ENCODE measurements at regions not wholly inside any gene's neighbourhood (a gene's known extent, or its start where the extent isn't known, plus 50 kb on each side); places are given as distances from the start of the nearest gene placed in this dataset.

GRCh38 chr12:107509421-107509820 lies 176.2 kb upstream of the PWP1 start:
- H3K36me3 ChIP-seq (replicated peaks; ENCODE audit: insufficient read depth, low read depth) = no peaks in the 10 kb centered on the region
- H3K9me3 ChIP-seq (ENCODE audit: low read depth) = no peaks in the 10 kb centered on the region
- H3K4me3 ChIP-seq = no peak overlapping the region
- H3K79me2 ChIP-seq = no peaks in the 10 kb centered on the region
- no peak overlapping the region for H2AFZ ChIP-seq
- H4K20me1 ChIP-seq (ENCODE audit: insufficient read depth, poor library complexity, severe bottlenecking) = no peaks in the 10 kb centered on the region
- no peak overlapping the region for H3K27ac ChIP-seq
- no peaks in the 10 kb centered on the region for H3K9me2 ChIP-seq (replicated peaks; ENCODE audit: insufficient read depth)
- H3K4me2 ChIP-seq = no peak overlapping the region
- WGBS (ENCODE audit: low lambda C conversion rate, missing lambda C conversion rate) = 67% methylated on average over 4 of the region's 4 CpGs
- H3K4me1 ChIP-seq (ENCODE audit: insufficient read depth) = no peaks in the 10 kb centered on the region
- TF ChIP-seq CTCF (IDR thresholded peaks at IDR 0.05; ENCODE audit: poor library complexity) (no peak), EZH2 (IDR thresholded peaks at IDR 0.05; ENCODE audit: borderline replicate concordance) (no peak), EZH2phosphoT487 (IDR thresholded peaks at IDR 0.05; ENCODE audit: low read depth, severe bottlenecking, unreplicated experiment) (no peak)
- no peak for DNase-seq (ENCODE audit: low spot score)
- no peaks in the 10 kb centered on the region for H3K27me3 ChIP-seq

DNA sequence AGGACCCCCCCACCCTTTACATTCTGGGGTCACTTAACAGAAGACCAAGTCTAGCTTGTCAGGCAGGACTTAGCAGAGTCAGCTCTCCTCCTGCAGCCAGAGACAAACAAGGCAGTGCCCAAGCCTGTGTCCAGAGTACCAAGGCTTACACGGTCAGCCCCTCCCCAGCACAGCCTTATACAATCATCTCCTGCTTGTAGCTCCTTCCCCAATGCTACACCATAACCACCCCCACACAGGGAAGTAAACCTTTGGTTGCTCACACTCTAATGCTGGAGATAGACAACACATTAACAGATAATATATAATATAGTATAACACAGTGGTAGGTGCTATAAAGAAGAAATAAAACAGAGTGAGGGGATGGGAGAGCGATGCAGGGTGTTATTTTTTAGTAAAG lies 175.4 kb upstream of the PWP1 start:
- WGBS (ENCODE audit: low lambda C conversion rate, missing lambda C conversion rate) = 81% methylated on average over 2 of the region's 2 CpGs
- Histone ChIP-seq H3K27me3 (no peaks in the 10 kb centered on the region), H3K36me3 (replicated peaks; ENCODE audit: insufficient read depth, low read depth) (no peaks in the 10 kb centered on the region), H3K9me3 (ENCODE audit: low read depth) (no peaks in the 10 kb centered on the region), H3K79me2 (no peaks in the 10 kb centered on the region), H3K4me3 (no peak overlapping the region), H4K20me1 (ENCODE audit: insufficient read depth, poor library complexity, severe bottlenecking) (no peaks in the 10 kb centered on the region), H3K4me1 (ENCODE audit: insufficient read depth) (no peaks in the 10 kb centered on the region), H3K27ac (no peak overlapping the region), H2AFZ (no peak overlapping the region), H3K4me2 (no peak overlapping the region), H3K9me2 (replicated peaks; ENCODE audit: insufficient read depth) (no peaks in the 10 kb centered on the region)
- no peak for DNase-seq (ENCODE audit: low spot score)
- no peak for TF ChIP-seq CTCF (IDR thresholded peaks at IDR 0.05; ENCODE audit: poor library complexity)
- TF ChIP-seq EZH2 (IDR thresholded peaks at IDR 0.05; ENCODE audit: borderline replicate concordance) = no peak
- no peak for TF ChIP-seq EZH2phosphoT487 (IDR thresholded peaks at IDR 0.05; ENCODE audit: low read depth, severe bottlenecking, unreplicated experiment)

DNA sequence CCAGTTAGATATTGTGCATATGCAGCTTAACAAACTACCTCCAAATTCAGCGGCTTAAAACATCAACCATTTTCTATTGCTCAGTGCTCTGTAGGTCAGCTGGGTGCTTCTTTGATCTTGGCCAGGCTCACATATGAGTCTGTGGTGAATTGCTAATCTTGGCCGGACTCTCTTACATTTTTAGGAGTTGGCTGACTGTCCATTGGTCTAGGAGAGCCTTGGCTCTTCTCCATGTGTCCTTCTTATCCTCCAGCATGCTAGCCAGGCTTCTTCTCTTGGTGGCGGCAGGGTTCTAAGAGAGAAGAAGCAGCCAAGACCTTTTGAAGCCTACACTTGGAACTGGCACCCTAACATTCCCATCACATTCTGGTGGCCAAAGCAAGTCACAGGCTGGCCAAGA lies 174.3 kb upstream of the PWP1 start:
- Histone ChIP-seq H3K4me2 (no peak overlapping the region), H3K4me3 (no peak overlapping the region), H3K4me1 (ENCODE audit: insufficient read depth) (no peaks in the 10 kb centered on the region), H3K79me2 (no peaks in the 10 kb centered on the region), H3K9me2 (replicated peaks; ENCODE audit: insufficient read depth) (no peaks in the 10 kb centered on the region), H3K27me3 (no peaks in the 10 kb centered on the region), H3K9me3 (ENCODE audit: low read depth) (no peaks in the 10 kb centered on the region), H4K20me1 (ENCODE audit: insufficient read depth, poor library complexity, severe bottlenecking) (no peaks in the 10 kb centered on the region), H3K36me3 (replicated peaks; ENCODE audit: insufficient read depth, low read depth) (no peaks in the 10 kb centered on the region), H2AFZ (no peak overlapping the region), H3K27ac (no peak overlapping the region)
- 71% methylated on average over 3 of the region's 3 CpGs for WGBS (ENCODE audit: low lambda C conversion rate, missing lambda C conversion rate)
- TF ChIP-seq CTCF (IDR thresholded peaks at IDR 0.05; ENCODE audit: poor library complexity) = no peak
- TF ChIP-seq EZH2phosphoT487 (IDR thresholded peaks at IDR 0.05; ENCODE audit: low read depth, severe bottlenecking, unreplicated experiment) = no peak
- no peak for TF ChIP-seq EZH2 (IDR thresholded peaks at IDR 0.05; ENCODE audit: borderline replicate concordance)
- no peak for DNase-seq (ENCODE audit: low spot score)

DNA sequence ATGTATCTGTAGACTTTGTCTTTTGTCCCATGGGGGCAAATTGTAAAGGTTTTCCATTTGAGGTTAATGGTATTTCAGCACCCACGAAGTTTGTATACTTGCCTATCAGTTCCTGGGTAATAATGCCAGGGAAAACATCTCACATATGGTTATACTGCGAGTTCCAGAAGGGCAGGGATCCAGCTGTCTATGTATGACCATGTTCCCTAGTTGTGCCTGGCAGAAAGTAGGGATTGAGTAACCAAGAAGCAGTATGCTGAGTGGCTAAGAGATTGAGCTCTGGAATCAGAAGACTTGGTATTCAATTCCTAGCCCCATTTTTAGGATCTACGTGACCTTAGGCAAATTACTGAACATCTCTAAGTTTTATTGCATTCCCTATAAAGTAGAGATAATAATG lies 173.2 kb upstream of the PWP1 start:
- no peaks in the 10 kb centered on the region for H3K79me2 ChIP-seq
- H3K27ac ChIP-seq = no peak overlapping the region
- no peak overlapping the region for H3K4me3 ChIP-seq
- H3K27me3 ChIP-seq = no peaks in the 10 kb centered on the region
- no peaks in the 10 kb centered on the region for H3K4me1 ChIP-seq (ENCODE audit: insufficient read depth)
- no peaks in the 10 kb centered on the region for H3K9me3 ChIP-seq (ENCODE audit: low read depth)
- no peak for DNase-seq (ENCODE audit: low spot score)
- H4K20me1 ChIP-seq (ENCODE audit: insufficient read depth, poor library complexity, severe bottlenecking) = no peaks in the 10 kb centered on the region
- H3K9me2 ChIP-seq (replicated peaks; ENCODE audit: insufficient read depth) = no peaks in the 10 kb centered on the region
- no peak overlapping the region for H2AFZ ChIP-seq
- TF ChIP-seq EZH2phosphoT487 (IDR thresholded peaks at IDR 0.05; ENCODE audit: low read depth, severe bottlenecking, unreplicated experiment) (no peak), CTCF (IDR thresholded peaks at IDR 0.05; ENCODE audit: poor library complexity) (no peak), EZH2 (IDR thresholded peaks at IDR 0.05; ENCODE audit: borderline replicate concordance) (no peak)
- WGBS (ENCODE audit: low lambda C conversion rate, missing lambda C conversion rate) = 83% methylated on average over 3 of the region's 3 CpGs
- no peaks in the 10 kb centered on the region for H3K36me3 ChIP-seq (replicated peaks; ENCODE audit: insufficient read depth, low read depth)
- no peak overlapping the region for H3K4me2 ChIP-seq
